ENCODE measurements at regions not wholly inside any gene's neighbourhood (a gene's known extent, or its start where the extent isn't known, plus 50 kb on each side); places are given as distances from the start of the nearest gene placed in this dataset.

DNA sequence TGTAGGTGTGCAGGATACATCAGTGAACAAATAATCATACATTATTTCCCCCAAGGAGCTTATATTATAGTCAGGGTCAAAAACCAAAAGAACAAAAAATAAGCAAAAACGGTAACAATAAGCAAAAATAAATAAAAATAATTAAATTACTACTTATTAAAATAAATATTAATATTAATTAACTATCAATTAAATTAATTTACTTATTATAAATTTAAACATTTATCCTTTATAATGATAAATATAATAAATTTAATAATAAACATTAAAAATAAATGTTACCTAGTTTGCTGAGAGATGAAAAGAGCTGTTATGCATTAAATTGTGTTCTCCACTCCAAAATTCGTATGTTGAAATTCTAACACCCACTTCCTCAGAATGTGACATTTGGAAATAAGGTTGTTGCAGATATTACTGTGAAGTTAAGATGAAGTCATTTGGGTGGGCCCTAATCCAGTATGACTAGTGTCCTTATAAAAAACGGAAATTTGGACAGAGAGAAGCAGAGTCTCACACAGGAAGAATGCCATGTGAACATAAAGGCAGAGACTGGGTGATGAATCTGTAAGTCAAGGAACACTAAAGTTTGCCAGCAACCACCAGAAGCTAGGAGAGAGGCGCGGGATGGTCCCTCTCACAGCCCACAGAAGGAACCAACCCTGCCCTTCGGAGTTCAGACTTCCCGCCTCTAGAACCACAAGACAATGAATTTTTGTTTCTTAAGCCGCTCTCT, 67.2 kb upstream of the IBSP start:
- Histone ChIP-seq H3K9me3 (no peaks in the 10 kb centered on the region), H3K4me3 (no peak overlapping the region), H3K27me3 (ENCODE audit: low read depth) (no peaks in the 10 kb centered on the region), H3K27ac (no peak overlapping the region), H3K4me1 (no peaks in the 10 kb centered on the region), H3K36me3 (no peaks in the 10 kb centered on the region)
- DNase-seq = peak; percentile 55
- peak; percentile 75 to 86 for ATAC-seq
- TF ChIP-seq, protein P1, sequence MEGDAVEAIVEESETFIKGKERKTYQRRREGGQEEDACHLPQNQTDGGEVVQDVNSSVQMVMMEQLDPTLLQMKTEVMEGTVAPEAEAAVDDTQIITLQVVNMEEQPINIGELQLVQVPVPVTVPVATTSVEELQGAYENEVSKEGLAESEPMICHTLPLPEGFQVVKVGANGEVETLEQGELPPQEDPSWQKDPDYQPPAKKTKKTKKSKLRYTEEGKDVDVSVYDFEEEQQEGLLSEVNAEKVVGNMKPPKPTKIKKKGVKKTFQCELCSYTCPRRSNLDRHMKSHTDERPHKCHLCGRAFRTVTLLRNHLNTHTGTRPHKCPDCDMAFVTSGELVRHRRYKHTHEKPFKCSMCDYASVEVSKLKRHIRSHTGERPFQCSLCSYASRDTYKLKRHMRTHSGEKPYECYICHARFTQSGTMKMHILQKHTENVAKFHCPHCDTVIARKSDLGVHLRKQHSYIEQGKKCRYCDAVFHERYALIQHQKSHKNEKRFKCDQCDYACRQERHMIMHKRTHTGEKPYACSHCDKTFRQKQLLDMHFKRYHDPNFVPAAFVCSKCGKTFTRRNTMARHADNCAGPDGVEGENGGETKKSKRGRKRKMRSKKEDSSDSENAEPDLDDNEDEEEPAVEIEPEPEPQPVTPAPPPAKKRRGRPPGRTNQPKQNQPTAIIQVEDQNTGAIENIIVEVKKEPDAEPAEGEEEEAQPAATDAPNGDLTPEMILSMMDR (IDR thresholded peaks at IDR 0.05) = no peak
- intact Hi-C loops (cut with DNase I) = no loop called here

DNA sequence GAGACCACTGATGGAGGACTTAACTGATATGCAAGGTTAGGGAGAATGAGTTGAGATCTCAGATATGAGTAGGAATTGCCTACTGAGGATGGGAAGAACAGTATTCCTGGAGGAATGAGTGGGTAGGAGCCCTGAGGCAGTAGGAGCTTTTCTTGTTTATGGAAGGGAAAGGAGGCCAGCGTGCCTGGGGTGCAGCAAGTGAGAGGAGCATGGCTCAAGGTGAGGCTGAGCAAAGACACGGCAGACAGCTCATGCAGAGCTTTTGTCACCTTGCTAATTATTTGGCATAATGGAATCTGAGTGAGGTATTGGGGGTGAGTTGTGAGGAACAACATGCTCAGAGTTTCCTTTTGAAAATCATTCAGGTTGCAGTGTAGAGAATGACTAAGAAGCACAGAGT, 65.3 kb upstream of the IBSP start:
- DNase-seq = no peak
- Histone ChIP-seq H3K36me3 (no peaks in the 10 kb centered on the region), H3K27me3 (ENCODE audit: low read depth) (no peaks in the 10 kb centered on the region), H3K4me1 (no peaks in the 10 kb centered on the region), H3K27ac (no peak overlapping the region), H3K9me3 (no peaks in the 10 kb centered on the region), H3K4me3 (no peak overlapping the region)
- ATAC-seq = no peak
- TF ChIP-seq, protein P1 (IDR thresholded peaks at IDR 0.05) = no peak
- intact Hi-C loops (cut with DNase I) = no loop called here

DNA sequence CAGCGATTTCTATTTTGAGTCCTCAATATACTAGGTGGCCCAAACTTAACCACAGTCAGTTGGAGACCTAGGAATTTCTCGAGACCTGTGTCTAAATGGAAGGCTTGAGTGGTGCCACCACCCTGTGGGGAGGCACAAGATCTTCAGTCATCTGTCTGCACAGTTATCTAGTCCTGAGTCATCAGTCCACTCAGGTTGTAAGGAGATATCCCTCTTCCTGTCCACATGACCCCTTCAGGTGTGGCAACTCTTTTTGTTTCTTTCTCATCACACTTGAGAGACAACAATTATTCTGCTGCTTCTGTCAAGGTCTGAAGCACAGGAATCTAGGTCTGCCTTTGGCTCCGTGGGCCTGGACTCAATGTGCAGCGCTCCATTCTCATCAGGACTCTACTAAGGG, 64.4 kb upstream of the IBSP start:
- intact Hi-C loops (cut with DNase I) = no loop called here
- no peaks in the 10 kb centered on the region for H3K27me3 ChIP-seq (ENCODE audit: low read depth)
- H3K27ac ChIP-seq = no peak overlapping the region
- no peak for DNase-seq
- no peaks in the 10 kb centered on the region for H3K9me3 ChIP-seq
- no peak overlapping the region for H3K4me3 ChIP-seq
- TF ChIP-seq, protein P1 (IDR thresholded peaks at IDR 0.05) = no peak
- no peaks in the 10 kb centered on the region for H3K4me1 ChIP-seq
- no peaks in the 10 kb centered on the region for H3K36me3 ChIP-seq
- ATAC-seq = no peak

DNA sequence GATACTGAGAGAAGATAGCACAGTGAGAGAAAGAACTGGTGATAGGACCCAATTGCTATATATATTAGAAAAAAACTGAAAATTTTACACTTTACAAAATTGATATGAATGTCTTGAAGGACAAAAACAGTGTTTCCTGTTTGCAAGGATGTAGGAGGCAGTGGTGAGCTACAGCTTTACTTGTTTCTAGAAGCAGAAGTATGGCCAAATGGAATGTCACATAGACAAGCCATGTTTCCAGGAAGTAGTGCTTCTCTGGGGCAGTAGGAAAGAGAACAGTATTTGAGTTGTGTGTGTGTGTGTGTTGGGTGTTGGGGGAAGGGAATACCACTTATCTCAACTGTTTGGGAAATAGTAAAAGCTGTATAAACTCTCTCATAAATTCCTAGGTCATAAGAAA, 60.9 kb upstream of the IBSP start:
- no peak overlapping the region for H3K27ac ChIP-seq
- intact Hi-C loops (cut with DNase I) = no loop called here
- TF ChIP-seq, protein P1 (IDR thresholded peaks at IDR 0.05) = no peak
- no peaks in the 10 kb centered on the region for H3K4me1 ChIP-seq
- H3K4me3 ChIP-seq = no peak overlapping the region
- DNase-seq (no peak), ATAC-seq (no peak)
- no peaks in the 10 kb centered on the region for H3K9me3 ChIP-seq
- H3K27me3 ChIP-seq (ENCODE audit: low read depth) = no peaks in the 10 kb centered on the region
- no peaks in the 10 kb centered on the region for H3K36me3 ChIP-seq

DNA sequence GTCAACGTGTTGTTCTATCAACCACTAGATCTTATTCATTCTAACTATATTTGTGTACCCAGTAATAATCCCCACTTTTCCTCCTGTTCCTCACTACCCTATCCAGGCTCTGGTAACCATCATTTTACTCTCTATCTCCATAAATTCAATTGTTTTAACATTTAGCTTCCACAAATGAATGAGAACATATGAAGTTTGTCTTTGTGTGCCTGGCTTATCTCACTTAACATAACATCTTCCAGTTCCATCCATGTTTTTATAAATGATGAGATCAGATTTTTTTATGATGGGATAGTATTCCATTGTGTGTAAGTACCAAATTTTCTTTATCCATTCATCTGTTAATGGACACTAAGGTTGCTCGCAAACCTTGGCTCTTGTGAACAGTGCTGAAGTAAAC, 59.9 kb upstream of the IBSP start:
- no peak overlapping the region for H3K4me3 ChIP-seq
- H3K4me1 ChIP-seq = no peaks in the 10 kb centered on the region
- TF ChIP-seq, protein P1 (IDR thresholded peaks at IDR 0.05) = no peak
- H3K36me3 ChIP-seq = no peaks in the 10 kb centered on the region
- ATAC-seq (no peak), DNase-seq (no peak)
- no peak overlapping the region for H3K27ac ChIP-seq
- H3K27me3 ChIP-seq (ENCODE audit: low read depth) = no peaks in the 10 kb centered on the region
- intact Hi-C loops (cut with DNase I) = no loop called here
- no peaks in the 10 kb centered on the region for H3K9me3 ChIP-seq
